ENCODE measurements at regions not wholly inside any gene's neighbourhood (a gene's known extent, or its start where the extent isn't known, plus 50 kb on each side); places are given as distances from the start of the nearest gene placed in this dataset.

DNA sequence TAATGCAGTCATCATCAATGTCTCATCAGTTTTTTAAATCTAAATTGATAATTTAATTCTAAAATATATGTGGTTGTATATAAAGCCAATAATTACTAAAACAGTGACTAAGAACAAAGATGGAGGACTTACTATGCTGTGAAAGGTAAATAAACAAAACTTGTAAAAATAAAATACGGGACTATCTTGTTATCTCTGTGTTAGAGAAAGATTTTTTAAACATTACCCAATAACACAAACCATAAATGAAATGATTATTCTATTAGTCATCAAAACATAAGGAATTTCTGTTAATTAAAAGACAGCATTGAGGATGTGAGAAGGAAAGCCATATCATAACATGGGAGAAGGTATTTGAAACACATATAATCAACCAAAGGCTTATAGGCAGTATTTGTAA lies 226.2 kb upstream of the SMC2 start:
- TF ChIP-seq SRSF1 (IDR thresholded peaks at IDR 0.05; ENCODE audit: low read depth, low read length) (no peak), NCOA2 (IDR thresholded peaks at IDR 0.05; ENCODE audit: partially characterized antibody in 2 of 2) (no peak), ETV6 (IDR thresholded peaks at IDR 0.05; ENCODE audit: borderline replicate concordance in 1 of 2, low read depth in 2 of 2, low read length in 1 of 2) (no peak), ETV6 (CRISPR knock-in tag; IDR thresholded peaks at IDR 0.05; ENCODE audit: borderline replicate concordance) (no peak), CHD2 (IDR thresholded peaks at IDR 0.05; ENCODE audit: low read depth, low read length) (no peak)
- TF ChIP-seq, protein P1, sequence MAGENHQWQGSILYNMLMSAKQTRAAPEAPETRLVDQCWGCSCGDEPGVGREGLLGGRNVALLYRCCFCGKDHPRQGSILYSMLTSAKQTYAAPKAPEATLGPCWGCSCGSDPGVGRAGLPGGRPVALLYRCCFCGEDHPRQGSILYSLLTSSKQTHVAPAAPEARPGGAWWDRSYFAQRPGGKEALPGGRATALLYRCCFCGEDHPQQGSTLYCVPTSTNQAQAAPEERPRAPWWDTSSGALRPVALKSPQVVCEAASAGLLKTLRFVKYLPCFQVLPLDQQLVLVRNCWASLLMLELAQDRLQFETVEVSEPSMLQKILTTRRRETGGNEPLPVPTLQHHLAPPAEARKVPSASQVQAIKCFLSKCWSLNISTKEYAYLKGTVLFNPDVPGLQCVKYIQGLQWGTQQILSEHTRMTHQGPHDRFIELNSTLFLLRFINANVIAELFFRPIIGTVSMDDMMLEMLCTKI (IDR thresholded peaks at IDR 0.05; ENCODE audit: partially characterized antibody) = no peak
- CTCF ChIA-PET (ENCODE audit: low intra/inter-chr PET ratio) = no interaction called here
- ATAC-seq = no peak
- no peaks in the 10 kb centered on the region for H3K4me1 ChIP-seq (replicated peaks in 1 of 2; ENCODE audit: control insufficient read depth in 2 of 2, insufficient read depth in 2 of 2, low read length in 2 of 2)
- H3K27me3 ChIP-seq (ENCODE audit: control insufficient read depth in 2 of 2, insufficient read depth in 2 of 2, low read length in 2 of 2) = no peaks in the 10 kb centered on the region
- 0% methylated on average over 1 of the region's 1 CpG for WGBS (ENCODE audit: insufficient coverage, low coverage, missing lambda C conversion rate)
- no peaks in the 10 kb centered on the region for H3K79me2 ChIP-seq (ENCODE audit: control insufficient read depth, insufficient read depth, low read length)
- H3K9me3 ChIP-seq (replicated peaks; ENCODE audit: control insufficient read depth, insufficient read depth, low read depth, low read length) = no peaks in the 10 kb centered on the region
- in situ Hi-C loops (cut with MboI) (no loop called here), intact Hi-C loops (cut with micrococcal nuclease) (no loop called here)
- H3K36me3 ChIP-seq (ENCODE audit: control insufficient read depth, insufficient read depth, low read length) = no peaks in the 10 kb centered on the region
- H3K4me2 ChIP-seq (ENCODE audit: insufficient read depth, low read length) = no peak overlapping the region
- H2AFZ ChIP-seq (ENCODE audit: low read depth, low read length) = no peak overlapping the region
- H3K9ac ChIP-seq (ENCODE audit: insufficient read depth in 1 of 2, low read depth in 2 of 2, low read length in 2 of 2) = no peak overlapping the region
- POLR2A ChIA-PET = no interaction called here
- no peak for FAIRE-seq
- no TSS peak for BruUV-seq (replicated peaks)
- no peak overlapping the region for H3K27ac ChIP-seq (ENCODE audit: extremely low read depth, low read depth, low read length)
- H3K4me3 ChIP-seq = no peak overlapping the region
- DNase-seq (ENCODE audit: extremely low read depth in 1 of 4, low spot score in 3 of 4) = no peak
- H4K20me1 ChIP-seq (replicated peaks; ENCODE audit: control insufficient read depth, insufficient read depth, low read length) = no peaks in the 10 kb centered on the region
- H3K9me1 ChIP-seq (ENCODE audit: control insufficient read depth, insufficient read depth, low read length) = no peaks in the 10 kb centered on the region
